Loucy (cell line): ENCODE measurements at regions not wholly inside any gene's neighbourhood (a gene's known extent, or its start where the extent isn't known, plus 50 kb on each side); places are given as distances from the start of the nearest gene placed in this dataset.
"Not testable (repeated sequence)": the region's sequence is repeated elsewhere in the genome, so short reads cannot be mapped to it uniquely, and the experiment has no call there.

Source experiments
- EZH2phosphoT487 ChIP-seq: fragments of 200-600 bp; IDR thresholded peaks from 2 replicates; pipeline ENCODE4 v1.6.1; 2018; ENCODE audit warnings: antibody characterized with exemption, mild to moderate bottlenecking, moderate library complexity, borderline replicate concordance
- TF ChIP-seq, protein P1 (sequence below): fragments of 200-600 bp; sonication (generic); conservative IDR thresholded peaks from 2 replicates; pipeline ENCODE4 v1.5.1; 2014; ENCODE audit warnings: mild to moderate bottlenecking, antibody characterized with exemption, low read length

DNA sequence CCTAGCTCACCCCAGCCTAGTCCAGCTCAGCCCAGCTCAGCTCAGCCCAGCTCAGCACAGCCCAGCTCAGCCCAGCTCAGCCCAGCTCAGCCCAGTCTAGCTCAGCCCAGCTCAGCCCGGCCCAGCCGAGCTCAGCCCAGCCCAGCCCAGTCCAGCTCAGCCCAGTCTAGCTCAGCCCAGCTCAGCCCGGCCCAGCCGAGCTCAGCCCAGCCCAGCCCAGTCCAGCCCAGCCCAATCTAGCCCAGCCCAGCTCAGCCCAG, 63.5 kb downstream of the TMEM121 start:
- TF ChIP-seq, protein P1, sequence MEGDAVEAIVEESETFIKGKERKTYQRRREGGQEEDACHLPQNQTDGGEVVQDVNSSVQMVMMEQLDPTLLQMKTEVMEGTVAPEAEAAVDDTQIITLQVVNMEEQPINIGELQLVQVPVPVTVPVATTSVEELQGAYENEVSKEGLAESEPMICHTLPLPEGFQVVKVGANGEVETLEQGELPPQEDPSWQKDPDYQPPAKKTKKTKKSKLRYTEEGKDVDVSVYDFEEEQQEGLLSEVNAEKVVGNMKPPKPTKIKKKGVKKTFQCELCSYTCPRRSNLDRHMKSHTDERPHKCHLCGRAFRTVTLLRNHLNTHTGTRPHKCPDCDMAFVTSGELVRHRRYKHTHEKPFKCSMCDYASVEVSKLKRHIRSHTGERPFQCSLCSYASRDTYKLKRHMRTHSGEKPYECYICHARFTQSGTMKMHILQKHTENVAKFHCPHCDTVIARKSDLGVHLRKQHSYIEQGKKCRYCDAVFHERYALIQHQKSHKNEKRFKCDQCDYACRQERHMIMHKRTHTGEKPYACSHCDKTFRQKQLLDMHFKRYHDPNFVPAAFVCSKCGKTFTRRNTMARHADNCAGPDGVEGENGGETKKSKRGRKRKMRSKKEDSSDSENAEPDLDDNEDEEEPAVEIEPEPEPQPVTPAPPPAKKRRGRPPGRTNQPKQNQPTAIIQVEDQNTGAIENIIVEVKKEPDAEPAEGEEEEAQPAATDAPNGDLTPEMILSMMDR: not testable (repeated sequence)
- not testable (repeated sequence) for TF ChIP-seq EZH2phosphoT487
